Kidney (tissue), 13 donors: ENCODE measurements at regions not wholly inside any gene's neighbourhood (a gene's known extent, or its start where the extent isn't known, plus 50 kb on each side); places are given as distances from the start of the nearest gene placed in this dataset.

Source experiments
- DNase-seq, 5 donors: peaks; one replicate each; pipeline ENCODE4 v3.0.0-alpha.2; 2013 to 2020
- FAIRE-seq: peaks from 2 replicates; lab custom pipeline; 2012; peaks lifted over from hg19 to GRCh38; lab: Jason Lieb, UNC
- H3K27ac ChIP-seq, 2 donors: one replicate each; pipeline ENCODE4 v1.7.0; 2013; ENCODE audit warnings: low read depth in 2 of 2, low read length in 2 of 2, inconsistent platforms in 1 of 2
- H3K27me3 ChIP-seq: one replicate; pipeline ENCODE4 v1.7.1; 2013; ENCODE audit warnings: low read length, inconsistent platforms; ENCODE audit not compliant: control insufficient read depth, insufficient read depth
- H3K36me3 ChIP-seq, 3 donors: one replicate each; pipeline versions ENCODE4 v1.7.0 to v1.7.1; 2013; ENCODE audit warnings: low read length in 3 of 3, control low read depth in 1 of 3, inconsistent platforms in 1 of 3; ENCODE audit not compliant: insufficient read depth in 3 of 3, control insufficient read depth in 2 of 3
- H3K4me1 ChIP-seq, 3 donors: one replicate each; pipeline versions ENCODE4 v1.7.0 to v1.7.1; 2013; ENCODE audit warnings: low read length in 3 of 3, inconsistent platforms in 1 of 3, low read depth in 1 of 3; ENCODE audit not compliant: control insufficient read depth in 2 of 3, insufficient read depth in 2 of 3
- H3K4me3 ChIP-seq, 3 donors: one replicate each; pipeline versions ENCODE4 v1.7.0 to v1.8.1; 2013; ENCODE audit warnings: low read length in 3 of 3, control low read depth in 1 of 3, inconsistent platforms in 1 of 3
- H3K9ac ChIP-seq, 3 donors: one replicate each; pipeline versions ENCODE4 v1.7.0 to v1.7.1; 2013; ENCODE audit warnings: low read length in 3 of 3, control low read depth in 1 of 3, inconsistent platforms in 1 of 3
- H3K9me3 ChIP-seq, 3 donors: one replicate each; pipeline versions ENCODE4 v1.7.0 to v1.7.1; 2013; ENCODE audit warnings: low read length in 3 of 3, control low read depth in 1 of 3, inconsistent platforms in 1 of 3; ENCODE audit not compliant: control insufficient read depth in 2 of 3, insufficient read depth in 1 of 3
- intact Hi-C: fragments of 100-400 bp; cut with DNase I; formaldehyde crosslinking; loops from one replicate; pipeline ENCODE4 v1.11.1; 2022
- TF ChIP-seq, protein P1 (sequence below): IDR thresholded peaks from 3 replicates; pipeline ENCODE4 v1.5.1; 2012; ENCODE audit warnings: mild to moderate bottlenecking, moderate library complexity, borderline replicate concordance; ENCODE audit not compliant: insufficient read depth; ENCODE audit errors: extremely low read depth
- donor health status: control.
- donor health status: control.
- donor health status: control.
- donor health status: control.
- donor health status: control.
- donor health status: DM: yes; HTN: yes; CAD: no.
- donor health status: Normal renal cell carcinoma (clear cell type).

GRCh38 chr11:10941871-10942270 is 84.0 kb upstream of the ZBED5 start:
- DNase-seq, result no peak
- no peak overlapping the region for H3K4me3 ChIP-seq
- intact Hi-C loops, result no loop called here
- no peak for FAIRE-seq
- TF ChIP-seq, protein P1, sequence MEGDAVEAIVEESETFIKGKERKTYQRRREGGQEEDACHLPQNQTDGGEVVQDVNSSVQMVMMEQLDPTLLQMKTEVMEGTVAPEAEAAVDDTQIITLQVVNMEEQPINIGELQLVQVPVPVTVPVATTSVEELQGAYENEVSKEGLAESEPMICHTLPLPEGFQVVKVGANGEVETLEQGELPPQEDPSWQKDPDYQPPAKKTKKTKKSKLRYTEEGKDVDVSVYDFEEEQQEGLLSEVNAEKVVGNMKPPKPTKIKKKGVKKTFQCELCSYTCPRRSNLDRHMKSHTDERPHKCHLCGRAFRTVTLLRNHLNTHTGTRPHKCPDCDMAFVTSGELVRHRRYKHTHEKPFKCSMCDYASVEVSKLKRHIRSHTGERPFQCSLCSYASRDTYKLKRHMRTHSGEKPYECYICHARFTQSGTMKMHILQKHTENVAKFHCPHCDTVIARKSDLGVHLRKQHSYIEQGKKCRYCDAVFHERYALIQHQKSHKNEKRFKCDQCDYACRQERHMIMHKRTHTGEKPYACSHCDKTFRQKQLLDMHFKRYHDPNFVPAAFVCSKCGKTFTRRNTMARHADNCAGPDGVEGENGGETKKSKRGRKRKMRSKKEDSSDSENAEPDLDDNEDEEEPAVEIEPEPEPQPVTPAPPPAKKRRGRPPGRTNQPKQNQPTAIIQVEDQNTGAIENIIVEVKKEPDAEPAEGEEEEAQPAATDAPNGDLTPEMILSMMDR, result no peak
- H3K27me3 ChIP-seq, result no peaks in the 10 kb centered on the region
- H3K27ac ChIP-seq, result no peak overlapping the region
- no peaks in the 10 kb centered on the region for H3K9me3 ChIP-seq
- no peak overlapping the region for H3K9ac ChIP-seq
- no peaks in the 10 kb centered on the region for H3K4me1 ChIP-seq
- H3K36me3 ChIP-seq, result no peaks in the 10 kb centered on the region

GRCh38 chr11:10941414-10941813 is 83.6 kb upstream of the ZBED5 start:
- intact Hi-C loops, result no loop called here
- Histone ChIP-seq H3K36me3 (no peaks in the 10 kb centered on the region), H3K4me3 (no peak overlapping the region), H3K4me1 (no peaks in the 10 kb centered on the region), H3K9me3 (no peaks in the 10 kb centered on the region), H3K27me3 (no peaks in the 10 kb centered on the region), H3K27ac (no peak overlapping the region), H3K9ac (no peak overlapping the region)
- DNase-seq, result no peak
- TF ChIP-seq, protein P1, result no peak
- FAIRE-seq, result no peak

GRCh38 chr11:10938650-10939387 is 81.0 kb upstream of the ZBED5 start:
- Histone ChIP-seq H3K27ac (no peak overlapping the region), H3K9ac (no peak overlapping the region), H3K9me3 (no peaks in the 10 kb centered on the region), H3K36me3 (no peaks in the 10 kb centered on the region), H3K27me3 (no peaks in the 10 kb centered on the region), H3K4me3 (no peak overlapping the region), H3K4me1 (peaks cover 0 to 3% (median 0%) of the 10 kb centered on the region in 3 donors)
- intact Hi-C loops, result no loop called here
- DNase-seq (no peak), FAIRE-seq (no peak)
- TF ChIP-seq, protein P1, result no peak
